ENCODE measurements at regions not wholly inside any gene's neighbourhood (a gene's known extent, or its start where the extent isn't known, plus 50 kb on each side); places are given as distances from the start of the nearest gene placed in this dataset.

GRCh38 chr13:33697926-33698325 lies 120.0 kb upstream of the RFC3 start:
- TF ChIP-seq SP1 (CRISPR knock-in tag; conservative IDR thresholded peaks at IDR 0.05) (no peak), CTCF (IDR thresholded peaks at IDR 0.05) (no peak), IRF1 (CRISPR knock-in tag; IDR thresholded peaks at IDR 0.05) (no peak), IRF2 (CRISPR knock-in tag; IDR thresholded peaks at IDR 0.05; ENCODE audit: borderline replicate concordance, low read depth) (no peak), FOXJ3 (CRISPR knock-in tag; IDR thresholded peaks at IDR 0.05; ENCODE audit: borderline replicate concordance) (no peak), NFYB (CRISPR knock-in tag; conservative IDR thresholded peaks at IDR 0.05; ENCODE audit: low read depth) (no peak), ZNF512 (CRISPR knock-in tag; IDR thresholded peaks at IDR 0.05; ENCODE audit: borderline replicate concordance) (no peak), SMAD3 (CRISPR knock-in tag; IDR thresholded peaks at IDR 0.05; ENCODE audit: borderline replicate concordance) (no peak), SMAD4 (CRISPR knock-in tag; IDR thresholded peaks at IDR 0.05) (no peak), ATF6 (CRISPR knock-in tag; IDR thresholded peaks at IDR 0.05) (no peak), TEAD4 (CRISPR knock-in tag; IDR thresholded peaks at IDR 0.05) (no peak), GABPB1 (CRISPR knock-in tag; IDR thresholded peaks at IDR 0.05) (no peak), EMX1 (CRISPR knock-in tag; IDR thresholded peaks at IDR 0.05) (no peak), JUN (CRISPR knock-in tag; IDR thresholded peaks at IDR 0.05) (no peak)
